ENCODE measurements at regions not wholly inside any gene's neighbourhood (a gene's known extent, or its start where the extent isn't known, plus 50 kb on each side); places are given as distances from the start of the nearest gene placed in this dataset.

DNA sequence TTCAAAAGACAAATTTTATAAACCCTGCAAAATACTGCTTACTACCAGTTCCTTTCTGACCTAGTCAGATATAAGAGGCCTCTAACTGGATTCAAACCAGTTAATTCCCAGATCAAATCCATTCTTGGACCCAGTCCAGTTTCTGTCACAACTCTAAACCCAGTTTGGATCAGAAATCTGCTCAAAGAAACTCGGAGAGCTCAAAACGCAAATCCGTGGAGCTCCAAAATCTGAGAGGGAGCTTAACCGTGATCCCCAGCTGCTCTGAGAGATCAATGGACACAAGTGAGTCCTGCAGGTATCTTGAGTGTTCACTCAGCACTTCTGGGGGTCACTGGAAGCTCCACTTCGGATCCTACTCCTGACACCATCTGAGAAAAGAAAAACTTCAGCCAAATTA lies 348.1 kb upstream of the PTGER4 start:
- no peak for DNase-seq (ENCODE audit: low read depth in 2 of 2)
- no peak overlapping the region for H3K4me2 ChIP-seq (ENCODE audit: extremely low read depth, insufficient read depth, low read length)
- H3K27me3 ChIP-seq (ENCODE audit: control insufficient read depth, insufficient read depth, low read length): no peaks in the 10 kb centered on the region
- H3K36me3 ChIP-seq (ENCODE audit: control insufficient read depth, insufficient read depth, low read length): no peaks in the 10 kb centered on the region
- no peak overlapping the region for H3K27ac ChIP-seq (ENCODE audit: insufficient read depth, low read length)
- H3K4me1 ChIP-seq (ENCODE audit: control insufficient read depth, extremely low read depth, insufficient read depth, low read length): no peaks in the 10 kb centered on the region
- no peak overlapping the region for H3K9ac ChIP-seq (ENCODE audit: insufficient read depth, low read length)
- H3K9me3 ChIP-seq (ENCODE audit: control insufficient read depth, insufficient read depth, low read depth, low read length): no peaks in the 10 kb centered on the region
- no peaks in the 10 kb centered on the region for H4K20me1 ChIP-seq (ENCODE audit: control insufficient read depth, extremely low read depth, insufficient read depth, low read length)
- no peak overlapping the region for H2AFZ ChIP-seq (ENCODE audit: low read length)
- no peak overlapping the region for H3K4me3 ChIP-seq (replicated peaks in 1 of 4; ENCODE audit: control extremely low read depth in 1 of 4, insufficient read depth in 1 of 4, low read depth in 3 of 4, low read length in 4 of 4)
- H3K79me2 ChIP-seq (ENCODE audit: control insufficient read depth, insufficient read depth, low read length): no peaks in the 10 kb centered on the region
- TF ChIP-seq EZH2 (IDR thresholded peaks at IDR 0.05; ENCODE audit: low read length, missing control alignments) (no peak), CTCF (conservative IDR thresholded peaks at IDR 0.05 in 1 of 2, IDR thresholded peaks at IDR 0.05 in 1 of 2; ENCODE audit: low read depth in 1 of 2, low read length in 2 of 2) (no peak)

GRCh38 chr5:40321514-40321913 lies 358.2 kb upstream of the PTGER4 start:
- Histone ChIP-seq H3K27ac (ENCODE audit: insufficient read depth, low read length) (no peak overlapping the region), H3K4me1 (ENCODE audit: control insufficient read depth, extremely low read depth, insufficient read depth, low read length) (no peaks in the 10 kb centered on the region), H3K79me2 (ENCODE audit: control insufficient read depth, insufficient read depth, low read length) (no peaks in the 10 kb centered on the region), H4K20me1 (ENCODE audit: control insufficient read depth, extremely low read depth, insufficient read depth, low read length) (no peaks in the 10 kb centered on the region), H2AFZ (ENCODE audit: low read length) (no peak overlapping the region), H3K4me3 (replicated peaks in 1 of 4; ENCODE audit: control extremely low read depth in 1 of 4, insufficient read depth in 1 of 4, low read depth in 3 of 4, low read length in 4 of 4) (no peak overlapping the region), H3K4me2 (ENCODE audit: extremely low read depth, insufficient read depth, low read length) (no peak overlapping the region), H3K9me3 (ENCODE audit: control insufficient read depth, insufficient read depth, low read depth, low read length) (no peaks in the 10 kb centered on the region), H3K27me3 (ENCODE audit: control insufficient read depth, insufficient read depth, low read length) (no peaks in the 10 kb centered on the region), H3K9ac (ENCODE audit: insufficient read depth, low read length) (no peak overlapping the region), H3K36me3 (ENCODE audit: control insufficient read depth, insufficient read depth, low read length) (no peaks in the 10 kb centered on the region)
- no peak for TF ChIP-seq CTCF (conservative IDR thresholded peaks at IDR 0.05 in 1 of 2, IDR thresholded peaks at IDR 0.05 in 1 of 2; ENCODE audit: low read depth in 1 of 2, low read length in 2 of 2)
- TF ChIP-seq EZH2 (IDR thresholded peaks at IDR 0.05; ENCODE audit: low read length, missing control alignments): no peak
- DNase-seq (ENCODE audit: low read depth in 2 of 2): no peak

DNA sequence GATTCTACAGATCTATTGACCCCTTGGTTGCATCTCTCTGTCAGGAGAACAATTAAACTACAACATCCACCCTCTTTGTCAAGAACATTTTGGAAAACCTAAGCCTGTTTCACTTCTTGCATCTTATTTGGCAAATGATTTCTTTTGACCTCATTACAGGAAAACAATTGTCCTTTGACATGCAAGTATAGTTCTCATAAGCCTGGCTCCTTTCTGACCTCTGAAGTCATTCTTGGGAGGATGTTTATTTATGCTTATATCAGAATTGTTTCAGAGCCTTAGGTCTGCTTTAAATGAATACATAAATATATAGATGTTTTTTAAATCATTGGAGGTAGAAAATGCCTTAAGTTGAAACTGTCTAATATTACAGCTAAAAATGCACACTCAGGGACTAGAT lies 361.3 kb upstream of the PTGER4 start:
- no peaks in the 10 kb centered on the region for H4K20me1 ChIP-seq (ENCODE audit: control insufficient read depth, extremely low read depth, insufficient read depth, low read length)

More for the DNA sequence above, 361.3 kb upstream of the PTGER4 start:
- no peak for DNase-seq (ENCODE audit: low read depth in 2 of 2)
- TF ChIP-seq EZH2 (IDR thresholded peaks at IDR 0.05; ENCODE audit: low read length, missing control alignments) (no peak), CTCF (conservative IDR thresholded peaks at IDR 0.05 in 1 of 2, IDR thresholded peaks at IDR 0.05 in 1 of 2; ENCODE audit: low read depth in 1 of 2, low read length in 2 of 2) (no peak)
- no peak overlapping the region for H3K4me3 ChIP-seq (replicated peaks in 1 of 4; ENCODE audit: control extremely low read depth in 1 of 4, insufficient read depth in 1 of 4, low read depth in 3 of 4, low read length in 4 of 4)
- no peak overlapping the region for H3K9ac ChIP-seq (ENCODE audit: insufficient read depth, low read length)
- H3K9me3 ChIP-seq (ENCODE audit: control insufficient read depth, insufficient read depth, low read depth, low read length): no peaks in the 10 kb centered on the region
- no peaks in the 10 kb centered on the region for H3K27me3 ChIP-seq (ENCODE audit: control insufficient read depth, insufficient read depth, low read length)
- no peaks in the 10 kb centered on the region for H3K36me3 ChIP-seq (ENCODE audit: control insufficient read depth, insufficient read depth, low read length)
- no peak overlapping the region for H2AFZ ChIP-seq (ENCODE audit: low read length)
- H3K79me2 ChIP-seq (ENCODE audit: control insufficient read depth, insufficient read depth, low read length): no peaks in the 10 kb centered on the region
- no peaks in the 10 kb centered on the region for H3K4me1 ChIP-seq (ENCODE audit: control insufficient read depth, extremely low read depth, insufficient read depth, low read length)
- H3K4me2 ChIP-seq (ENCODE audit: extremely low read depth, insufficient read depth, low read length): no peak overlapping the region
- H3K27ac ChIP-seq (ENCODE audit: insufficient read depth, low read length): no peak overlapping the region

Data from fibroblast of lung (primary cell).